K562 (cell line): ENCODE measurements at regions not wholly inside any gene's neighbourhood (a gene's known extent, or its start where the extent isn't known, plus 50 kb on each side); places are given as distances from the start of the nearest gene placed in this dataset.

Source experiments
- ATAC-seq: fragments of 200-7000 bp; cut with Tn5 transposase; 3 replicates; pipeline ENCODE4 v1.9.1; 2020; ENCODE audit warnings: moderate library complexity
- BruUV-seq: library from RNA; stranded (reverse); fragments of 400-500 nt; replicated peaks from 2 replicates; lab custom pipeline; 2021; lab: Mats Ljungman, UMichigan
- CTCF ChIA-PET: fragments of 300-600 bp; formaldehyde crosslinking; extraction: SDS; loops from one replicate; lab custom pipeline; 2021; ENCODE audit warnings: low intra/inter-chr PET ratio; lab: Yijun Ruan, JAX
- POLR2A ChIA-PET: fragments of 300-600, 350-650 bp; sonication (Branson Sonifier 250); formaldehyde crosslinking; extraction: SDS; loops from one replicate; lab custom pipeline; 2021; ENCODE audit warnings: antibody characterized with exemption, inconsistent platforms; lab: Yijun Ruan, JAX
- DNase-seq, 4 experiments: peaks; one replicate each; pipeline versions ENCODE4 v3.0.0 to v3.0.0-alpha.2; 2011 to 2018; ENCODE audit warnings: low spot score in 3 of 4, mixed read lengths in 3 of 4; ENCODE audit errors: extremely low read depth in 1 of 4
- FAIRE-seq: peaks from 2 replicates; lab custom pipeline; 2011; peaks lifted over from hg19 to GRCh38; lab: Jason Lieb, UNC
- H2AFZ ChIP-seq: 2 replicates; pipeline ENCODE4 v1.6.0; 2011; ENCODE audit warnings: low read depth, low read length, control low read depth, inconsistent platforms
- H3K27ac ChIP-seq: fragments of 200-600 bp; 3 replicates; pipeline ENCODE4 v1.8.0; 2011; ENCODE audit warnings: low read depth, mild to moderate bottlenecking, control low read depth, inconsistent platforms, low read length, moderate library complexity, mixed read lengths; ENCODE audit errors: extremely low read depth
- H3K27me3 ChIP-seq, 2 experiments: fragments of 300-600 bp in 1 of 2; 2 replicates in 1 of 2; 3 replicates in 1 of 2; pipeline versions ENCODE4 v1.6.0 to v1.8.0; 2011; ENCODE audit warnings: inconsistent platforms in 2 of 2, low read length in 2 of 2, mild to moderate bottlenecking in 1 of 2, mixed read lengths in 1 of 2, moderate library complexity in 1 of 2; ENCODE audit not compliant: control insufficient read depth in 2 of 2, insufficient read depth in 2 of 2
- H3K36me3 ChIP-seq: fragments of 300-600 bp; 3 replicates; pipeline ENCODE4 v1.8.0; 2011; ENCODE audit warnings: mild to moderate bottlenecking, low read length, inconsistent platforms; ENCODE audit not compliant: control insufficient read depth, insufficient read depth
- H3K4me1 ChIP-seq, 2 experiments: fragments of 200-600 bp in 1 of 2; replicated peaks in 1 of 2; 2 replicates in 1 of 2; 3 replicates in 1 of 2; pipeline versions ENCODE4 v1.5.1 to v1.8.0; 2011; ENCODE audit warnings: inconsistent platforms in 2 of 2, low read length in 2 of 2, mild to moderate bottlenecking in 1 of 2, mixed read lengths in 1 of 2, moderate library complexity in 1 of 2; ENCODE audit not compliant: control insufficient read depth in 2 of 2, insufficient read depth in 2 of 2
- H3K4me2 ChIP-seq: 2 replicates; pipeline ENCODE4 v1.6.1; 2011; ENCODE audit warnings: low read length, control low read depth, inconsistent platforms, mixed read lengths; ENCODE audit not compliant: insufficient read depth
- H3K4me3 ChIP-seq: fragments of 200-600 bp; sonication (generic), shearing (Covaris generic); 2 replicates; pipeline ENCODE4 v1.5.1; 2016; ENCODE audit warnings: control low read depth, inconsistent platforms
- H3K79me2 ChIP-seq: fragments of 200-600 bp; 3 replicates; pipeline ENCODE4 v1.8.0; 2011; ENCODE audit warnings: low read length, inconsistent platforms; ENCODE audit not compliant: control insufficient read depth, insufficient read depth
- H3K9ac ChIP-seq, 2 experiments: 2 replicates each; pipeline versions ENCODE4 v1.6.0 to v1.6.1; 2011; ENCODE audit warnings: low read depth in 2 of 2, low read length in 2 of 2, control low read depth in 1 of 2, inconsistent platforms in 1 of 2, mild to moderate bottlenecking in 1 of 2, mixed read lengths in 1 of 2; ENCODE audit not compliant: insufficient read depth in 1 of 2
- H3K9me1 ChIP-seq: one replicate; pipeline ENCODE4 v1.6.0; 2011; ENCODE audit warnings: inconsistent platforms, mild to moderate bottlenecking, low read length, moderate library complexity; ENCODE audit not compliant: control insufficient read depth, insufficient read depth
- H3K9me3 ChIP-seq: replicated peaks from 2 replicates; pipeline ENCODE4 v1.5.1; 2011; ENCODE audit warnings: low read depth, low read length, inconsistent platforms; ENCODE audit not compliant: control insufficient read depth, insufficient read depth
- H4K20me1 ChIP-seq: replicated peaks from 2 replicates; pipeline ENCODE4 v1.6.1; 2011; ENCODE audit warnings: low read length, inconsistent platforms, mixed read lengths; ENCODE audit not compliant: control insufficient read depth, insufficient read depth
- CHD2 ChIP-seq: IDR thresholded peaks from 2 replicates; pipeline ENCODE4 v1.6.1; 2011; ENCODE audit warnings: low read depth, low read length
- MLX ChIP-seq, 2 experiments: fragments of 450-650 bp in 1 of 2; sonication (generic) in 1 of 2; formaldehyde crosslinking; conservative IDR thresholded peaks; 2 replicates each; pipeline versions ENCODE4 v1.4.0 to v1.8.1; 2020 to 2022; ENCODE audit warnings: mild to moderate bottlenecking in 1 of 2, missing genetic modification reagents in 1 of 2
- NONO ChIP-seq, 2 experiments: fragments of 200-400 bp in 1 of 2; fragments of 450-650 bp in 1 of 2; formaldehyde crosslinking in 1 of 2; IDR thresholded peaks; 2 replicates each; pipeline ENCODE4 v1.6.1; 2017; ENCODE audit warnings: low read depth in 2 of 2, mild to moderate bottlenecking in 2 of 2, moderate library complexity in 2 of 2, low read length in 1 of 2
- POLR2H ChIP-seq: IDR thresholded peaks from 2 replicates; pipeline ENCODE4 v1.6.1; 2016; ENCODE audit warnings: missing genetic modification characterization, low read depth, mild to moderate bottlenecking, control low read depth, missing compliant biosample characterization, moderate library complexity
- PREB ChIP-seq: sonication (generic); formaldehyde crosslinking; IDR thresholded peaks from 2 replicates; pipeline ENCODE4 v1.8.1; 2023; ENCODE audit warnings: mild to moderate bottlenecking, missing genetic modification reagents
- RB1 ChIP-seq: fragments of 450-650 bp; IDR thresholded peaks from 2 replicates; pipeline ENCODE4 v1.6.1; 2017; ENCODE audit warnings: low read depth, mild to moderate bottlenecking
- ZHX1 ChIP-seq: fragments of 150-350 bp; conservative IDR thresholded peaks from 2 replicates; pipeline ENCODE4 v1.6.1; 2014; ENCODE audit warnings: low read length
- ZNF217 ChIP-seq: sonication (generic); formaldehyde crosslinking; IDR thresholded peaks from 2 replicates; pipeline ENCODE4 v1.8.0; 2022; ENCODE audit warnings: mild to moderate bottlenecking, missing genetic modification reagents
- ZNF384 ChIP-seq: IDR thresholded peaks from 2 replicates; pipeline ENCODE4 v1.6.1; 2012; ENCODE audit warnings: low read depth, low read length, improper control_type of control experiment
- ZNF699 ChIP-seq: fragments of 250-450 bp; sonication (Bioruptor Pico); IDR thresholded peaks from 2 replicates; pipeline ENCODE4 v1.8.0; 2021; ENCODE audit warnings: mild to moderate bottlenecking, moderate library complexity; ENCODE audit not compliant: insufficient replicate concordance
- WGBS: fragments of 100-300 bp; shearing (Covaris generic); methylation state at CpG from one replicate; pipeline ENCODE4 v1.1.6; 2016; ENCODE audit warnings: low coverage, mixed read lengths; ENCODE audit not compliant: insufficient coverage; ENCODE audit errors: missing lambda C conversion rate; 5-methylcytosine and 5-hydroxymethylcytosine counted together
- in situ Hi-C: fragments of 300-500 bp; cut with MboI; formaldehyde crosslinking; loops from 4 replicates; pipeline ENCODE4 v1.15.0; 2018; ENCODE audit warnings: inconsistent platforms, mixed read lengths
- intact Hi-C: fragments of 100-400 bp; cut with micrococcal nuclease; formaldehyde crosslinking; loops from 2 replicates; pipeline ENCODE4 v1.14.2; 2022

GRCh38 chr2:177155631-177156030, 57.0 kb upstream of the HNRNPA3 start:
- no peaks in the 10 kb centered on the region for H3K9me3 ChIP-seq
- no peak overlapping the region for H3K4me2 ChIP-seq
- no peak overlapping the region for H2AFZ ChIP-seq
- ChIA-PET CTCF (interaction anchor here (0.6 kb wide), 1 partner anchor 1416 kb away, joined by 5 read pairs; no protein-coding TSS in a partner anchor), POLR2A (interaction anchor here (1.4 kb wide), 1 partner anchor 109 kb away, joined by 4 read pairs; the partner anchor contains the start of gene NFE2L2)
- no peak overlapping the region for H3K9ac ChIP-seq
- no peaks in the 10 kb centered on the region for H3K9me1 ChIP-seq
- intact Hi-C loops, result no loop called here
- no peak for ATAC-seq
- no peaks in the 10 kb centered on the region for H3K4me1 ChIP-seq
- no peak overlapping the region for H3K27ac ChIP-seq
- BruUV-seq, result no TSS peak
- no peak overlapping the region for H3K4me3 ChIP-seq
- H4K20me1 ChIP-seq, result no peaks in the 10 kb centered on the region
- peaks cover 0 to 2% of the 10 kb centered on the region in 2 experiments; a peak in 1 of 5 replicates for H3K27me3 ChIP-seq
- no peaks in the 10 kb centered on the region for H3K79me2 ChIP-seq
- DNase-seq, result no peak
- FAIRE-seq, result no peak
- TF ChIP-seq ZHX1 (no peak), ZNF699 (CRISPR knock-in tag) (no peak), PREB (CRISPR knock-in tag) (no peak), NONO (IDR thresholded peaks at IDR 0.05; ENCODE audit: low read depth in 2 of 2, low read length in 1 of 2) (no peak), RB1 (no peak), ZNF217 (CRISPR knock-in tag) (no peak), MLX (CRISPR knock-in tag; conservative IDR thresholded peaks at IDR 0.05) (no peak), ZNF384 (no peak), CHD2 (no peak), POLR2H (no peak)
- in situ Hi-C loops, result no loop called here
- no peaks in the 10 kb centered on the region for H3K36me3 ChIP-seq
- WGBS, result 4% methylated on average over 1 of the region's 1 CpG
